Stomach (tissue), 4 donors: ENCODE measurements at regions not wholly inside any gene's neighbourhood (a gene's known extent, or its start where the extent isn't known, plus 50 kb on each side); places are given as distances from the start of the nearest gene placed in this dataset.

Experiments used
- EP300 ChIP-seq: sonication (generic); formaldehyde crosslinking; IDR thresholded peaks from one replicate; pipeline ENCODE4 v1.6.1; 2017; ENCODE audit warnings: antibody characterized with exemption
- POLR2A ChIP-seq, 4 donors: fragments of 450-650 bp; IDR thresholded peaks; one replicate each; pipeline ENCODE4 v1.6.1; 2016; ENCODE audit warnings: antibody characterized with exemption in 4 of 4, control low read depth in 2 of 4, mild to moderate bottlenecking in 1 of 4, moderate library complexity in 1 of 4
- TF ChIP-seq, protein P1 (sequence below), 7 experiments: fragments of 450-650 bp in 4 of 7; fragments of 200-600 bp in 3 of 7; sonication (generic) in 3 of 7; IDR thresholded peaks; one replicate each; pipeline ENCODE4 v1.5.1; 2016 to 2019; ENCODE audit warnings: antibody characterized with exemption in 7 of 7, control low read depth in 2 of 7, mild to moderate bottlenecking in 1 of 7

GRCh38 chr22:22989856-22990255 lies 80.5 kb upstream of the GNAZ start:
- TF ChIP-seq, protein P1, sequence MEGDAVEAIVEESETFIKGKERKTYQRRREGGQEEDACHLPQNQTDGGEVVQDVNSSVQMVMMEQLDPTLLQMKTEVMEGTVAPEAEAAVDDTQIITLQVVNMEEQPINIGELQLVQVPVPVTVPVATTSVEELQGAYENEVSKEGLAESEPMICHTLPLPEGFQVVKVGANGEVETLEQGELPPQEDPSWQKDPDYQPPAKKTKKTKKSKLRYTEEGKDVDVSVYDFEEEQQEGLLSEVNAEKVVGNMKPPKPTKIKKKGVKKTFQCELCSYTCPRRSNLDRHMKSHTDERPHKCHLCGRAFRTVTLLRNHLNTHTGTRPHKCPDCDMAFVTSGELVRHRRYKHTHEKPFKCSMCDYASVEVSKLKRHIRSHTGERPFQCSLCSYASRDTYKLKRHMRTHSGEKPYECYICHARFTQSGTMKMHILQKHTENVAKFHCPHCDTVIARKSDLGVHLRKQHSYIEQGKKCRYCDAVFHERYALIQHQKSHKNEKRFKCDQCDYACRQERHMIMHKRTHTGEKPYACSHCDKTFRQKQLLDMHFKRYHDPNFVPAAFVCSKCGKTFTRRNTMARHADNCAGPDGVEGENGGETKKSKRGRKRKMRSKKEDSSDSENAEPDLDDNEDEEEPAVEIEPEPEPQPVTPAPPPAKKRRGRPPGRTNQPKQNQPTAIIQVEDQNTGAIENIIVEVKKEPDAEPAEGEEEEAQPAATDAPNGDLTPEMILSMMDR (IDR thresholded peaks at IDR 0.05): no peak
- TF ChIP-seq POLR2A (IDR thresholded peaks at IDR 0.05): no peak
- no peak for TF ChIP-seq EP300
